ENCODE measurements at regions not wholly inside any gene's neighbourhood (a gene's known extent, or its start where the extent isn't known, plus 50 kb on each side); places are given as distances from the start of the nearest gene placed in this dataset.

GRCh38 chr18:2050702-2051201, 520.6 kb downstream of the METTL4 start:
- TF ChIP-seq POLR2AphosphoS5 (IDR thresholded peaks at IDR 0.05; ENCODE audit: low read depth), result no peak
- no peak for TF ChIP-seq CTCF (IDR thresholded peaks at IDR 0.05; ENCODE audit: insufficient read depth, low read length)
- TF ChIP-seq REST (IDR thresholded peaks at IDR 0.05; ENCODE audit: insufficient replicate concordance, low read depth), result no peak
- no peak for TF ChIP-seq GABPA (IDR thresholded peaks at IDR 0.05; ENCODE audit: low read depth)
- TF ChIP-seq SPI1 (IDR thresholded peaks at IDR 0.05; ENCODE audit: borderline replicate concordance, low read depth), result no peak

Measured in HL-60 (cell line).